ENCODE measurements at regions not wholly inside any gene's neighbourhood (a gene's known extent, or its start where the extent isn't known, plus 50 kb on each side); places are given as distances from the start of the nearest gene placed in this dataset.

- no peaks in the 10 kb centered on the region for H3K9me3 Mint-ChIP-seq
- ATAC-seq (no peak), DNase-seq (ENCODE audit: low spot score) (no peak)
- ChIA-PET CTCF (no interaction called here), POLR2A (no interaction called here)
- H3K27ac Mint-ChIP-seq, result no peak overlapping the region
- TF ChIP-seq, protein P1, sequence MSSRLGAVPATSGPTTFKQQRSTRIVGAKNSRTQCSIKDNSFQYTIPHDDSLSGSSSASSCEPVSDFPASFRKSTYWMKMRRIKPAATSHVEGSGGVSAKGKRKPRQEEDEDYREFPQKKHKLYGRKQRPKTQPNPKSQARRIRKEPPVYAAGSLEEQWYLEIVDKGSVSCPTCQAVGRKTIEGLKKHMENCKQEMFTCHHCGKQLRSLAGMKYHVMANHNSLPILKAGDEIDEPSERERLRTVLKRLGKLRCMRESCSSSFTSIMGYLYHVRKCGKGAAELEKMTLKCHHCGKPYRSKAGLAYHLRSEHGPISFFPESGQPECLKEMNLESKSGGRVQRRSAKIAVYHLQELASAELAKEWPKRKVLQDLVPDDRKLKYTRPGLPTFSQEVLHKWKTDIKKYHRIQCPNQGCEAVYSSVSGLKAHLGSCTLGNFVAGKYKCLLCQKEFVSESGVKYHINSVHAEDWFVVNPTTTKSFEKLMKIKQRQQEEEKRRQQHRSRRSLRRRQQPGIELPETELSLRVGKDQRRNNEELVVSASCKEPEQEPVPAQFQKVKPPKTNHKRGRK (CRISPR knock-in tag; IDR thresholded peaks at IDR 0.05; ENCODE audit: borderline replicate concordance), result no peak
- TF ChIP-seq, protein P2, sequence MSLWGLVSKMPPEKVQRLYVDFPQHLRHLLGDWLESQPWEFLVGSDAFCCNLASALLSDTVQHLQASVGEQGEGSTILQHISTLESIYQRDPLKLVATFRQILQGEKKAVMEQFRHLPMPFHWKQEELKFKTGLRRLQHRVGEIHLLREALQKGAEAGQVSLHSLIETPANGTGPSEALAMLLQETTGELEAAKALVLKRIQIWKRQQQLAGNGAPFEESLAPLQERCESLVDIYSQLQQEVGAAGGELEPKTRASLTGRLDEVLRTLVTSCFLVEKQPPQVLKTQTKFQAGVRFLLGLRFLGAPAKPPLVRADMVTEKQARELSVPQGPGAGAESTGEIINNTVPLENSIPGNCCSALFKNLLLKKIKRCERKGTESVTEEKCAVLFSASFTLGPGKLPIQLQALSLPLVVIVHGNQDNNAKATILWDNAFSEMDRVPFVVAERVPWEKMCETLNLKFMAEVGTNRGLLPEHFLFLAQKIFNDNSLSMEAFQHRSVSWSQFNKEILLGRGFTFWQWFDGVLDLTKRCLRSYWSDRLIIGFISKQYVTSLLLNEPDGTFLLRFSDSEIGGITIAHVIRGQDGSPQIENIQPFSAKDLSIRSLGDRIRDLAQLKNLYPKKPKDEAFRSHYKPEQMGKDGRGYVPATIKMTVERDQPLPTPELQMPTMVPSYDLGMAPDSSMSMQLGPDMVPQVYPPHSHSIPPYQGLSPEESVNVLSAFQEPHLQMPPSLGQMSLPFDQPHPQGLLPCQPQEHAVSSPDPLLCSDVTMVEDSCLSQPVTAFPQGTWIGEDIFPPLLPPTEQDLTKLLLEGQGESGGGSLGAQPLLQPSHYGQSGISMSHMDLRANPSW (CRISPR knock-in tag; conservative IDR thresholded peaks at IDR 0.05; ENCODE audit: low read depth), result no peak
- TF ChIP-seq ATF1 (CRISPR knock-in tag; IDR thresholded peaks at IDR 0.05), result no peak
- TF ChIP-seq ZNF423 (CRISPR knock-in tag; IDR thresholded peaks at IDR 0.05), result no peak
- TF ChIP-seq, protein P3, sequence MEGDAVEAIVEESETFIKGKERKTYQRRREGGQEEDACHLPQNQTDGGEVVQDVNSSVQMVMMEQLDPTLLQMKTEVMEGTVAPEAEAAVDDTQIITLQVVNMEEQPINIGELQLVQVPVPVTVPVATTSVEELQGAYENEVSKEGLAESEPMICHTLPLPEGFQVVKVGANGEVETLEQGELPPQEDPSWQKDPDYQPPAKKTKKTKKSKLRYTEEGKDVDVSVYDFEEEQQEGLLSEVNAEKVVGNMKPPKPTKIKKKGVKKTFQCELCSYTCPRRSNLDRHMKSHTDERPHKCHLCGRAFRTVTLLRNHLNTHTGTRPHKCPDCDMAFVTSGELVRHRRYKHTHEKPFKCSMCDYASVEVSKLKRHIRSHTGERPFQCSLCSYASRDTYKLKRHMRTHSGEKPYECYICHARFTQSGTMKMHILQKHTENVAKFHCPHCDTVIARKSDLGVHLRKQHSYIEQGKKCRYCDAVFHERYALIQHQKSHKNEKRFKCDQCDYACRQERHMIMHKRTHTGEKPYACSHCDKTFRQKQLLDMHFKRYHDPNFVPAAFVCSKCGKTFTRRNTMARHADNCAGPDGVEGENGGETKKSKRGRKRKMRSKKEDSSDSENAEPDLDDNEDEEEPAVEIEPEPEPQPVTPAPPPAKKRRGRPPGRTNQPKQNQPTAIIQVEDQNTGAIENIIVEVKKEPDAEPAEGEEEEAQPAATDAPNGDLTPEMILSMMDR (IDR thresholded peaks at IDR 0.05), result no peak
- TF ChIP-seq GABPB1 (CRISPR knock-in tag; IDR thresholded peaks at IDR 0.05), result no peak
- no peaks in the 10 kb centered on the region; the same call in 1 of the 2 replicates for H3K27me3 Mint-ChIP-seq (ENCODE audit: low read depth)
- H3K4me1 Mint-ChIP-seq, result peaks cover 8% of the 10 kb centered on the region
- H3K36me3 Mint-ChIP-seq, result no peaks in the 10 kb centered on the region
- H3K4me3 Mint-ChIP-seq, result no peak overlapping the region
Measured at GRCh38 chr11:134512571-134513538, 100.8 kb upstream of the B3GAT1 start.

- ATAC-seq (no peak), DNase-seq (ENCODE audit: low spot score) (no peak)
- Mint-ChIP-seq H3K27me3 (ENCODE audit: low read depth) (no peaks in the 10 kb centered on the region; the same call in 1 of the 2 replicates), H3K36me3 (no peaks in the 10 kb centered on the region), H3K9me3 (no peaks in the 10 kb centered on the region), H3K27ac (no peak overlapping the region), H3K4me3 (no peak overlapping the region), H3K4me1 (peaks cover 8% of the 10 kb centered on the region)
- ChIA-PET CTCF (no interaction called here), POLR2A (no interaction called here)
- TF ChIP-seq, protein P4, sequence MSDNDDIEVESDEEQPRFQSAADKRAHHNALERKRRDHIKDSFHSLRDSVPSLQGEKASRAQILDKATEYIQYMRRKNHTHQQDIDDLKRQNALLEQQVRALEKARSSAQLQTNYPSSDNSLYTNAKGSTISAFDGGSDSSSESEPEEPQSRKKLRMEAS (CRISPR knock-in tag; IDR thresholded peaks at IDR 0.05), result no peak
Measured at GRCh38 chr11:134512061-134512460, 100.0 kb upstream of the B3GAT1 start.

DNA sequence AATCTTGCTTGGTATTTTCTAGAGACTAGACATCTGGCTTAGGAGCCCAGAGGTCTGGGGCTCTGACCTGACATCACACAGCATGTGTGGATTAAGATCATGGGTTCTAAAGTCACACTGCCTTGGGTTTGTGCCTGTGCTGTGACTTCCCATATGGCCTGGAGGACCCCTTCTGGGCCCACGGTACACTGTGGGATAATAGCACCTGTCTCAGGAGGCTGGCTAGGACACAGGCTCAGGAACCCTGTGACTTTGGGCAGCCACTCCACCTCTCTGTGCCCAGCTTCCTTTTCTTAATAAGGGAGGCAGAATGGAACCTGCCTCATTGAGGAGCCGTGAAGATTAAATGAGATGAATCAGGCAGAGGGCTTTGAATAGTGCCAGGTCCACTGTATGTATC is 99.2 kb upstream of the B3GAT1 start:
- CTCF ChIA-PET, result no interaction called here
- no peaks in the 10 kb centered on the region for H3K36me3 Mint-ChIP-seq
- H3K27me3 Mint-ChIP-seq (ENCODE audit: low read depth), result no peaks in the 10 kb centered on the region; the same call in 1 of the 2 replicates
- no peak overlapping the region for H3K4me3 Mint-ChIP-seq
- DNase-seq (ENCODE audit: low spot score) (no peak), ATAC-seq (no peak)
- H3K9me3 Mint-ChIP-seq, result no peaks in the 10 kb centered on the region
- H3K27ac Mint-ChIP-seq, result no peak overlapping the region
- POLR2A ChIA-PET, result no interaction called here
- peaks cover 1% of the 10 kb centered on the region; the same call in 1 of the 2 replicates for H3K4me1 Mint-ChIP-seq
- TF ChIP-seq, protein P5, sequence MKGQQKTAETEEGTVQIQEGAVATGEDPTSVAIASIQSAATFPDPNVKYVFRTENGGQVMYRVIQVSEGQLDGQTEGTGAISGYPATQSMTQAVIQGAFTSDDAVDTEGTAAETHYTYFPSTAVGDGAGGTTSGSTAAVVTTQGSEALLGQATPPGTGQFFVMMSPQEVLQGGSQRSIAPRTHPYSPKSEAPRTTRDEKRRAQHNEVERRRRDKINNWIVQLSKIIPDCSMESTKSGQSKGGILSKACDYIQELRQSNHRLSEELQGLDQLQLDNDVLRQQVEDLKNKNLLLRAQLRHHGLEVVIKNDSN (CRISPR knock-in tag; IDR thresholded peaks at IDR 0.05), result no peak
- TF ChIP-seq ZNF219 (CRISPR knock-in tag; IDR thresholded peaks at IDR 0.05; ENCODE audit: borderline replicate concordance) (no peak), IRF1 (CRISPR knock-in tag; IDR thresholded peaks at IDR 0.05) (no peak), JAZF1 (CRISPR knock-in tag; IDR thresholded peaks at IDR 0.05) (no peak), NFATC4 (CRISPR knock-in tag; IDR thresholded peaks at IDR 0.05) (no peak), PRDM15 (CRISPR knock-in tag; IDR thresholded peaks at IDR 0.05) (no peak), ZNF317 (CRISPR knock-in tag; IDR thresholded peaks at IDR 0.05; ENCODE audit: borderline replicate concordance, low read depth) (no peak)
- TF ChIP-seq, protein P4 (CRISPR knock-in tag; IDR thresholded peaks at IDR 0.05), result no peak
- TF ChIP-seq, protein P2 (CRISPR knock-in tag; conservative IDR thresholded peaks at IDR 0.05; ENCODE audit: low read depth), result no peak

Measured in WTC11 (cell line).